ENCODE measurements at regions not wholly inside any gene's neighbourhood (a gene's known extent, or its start where the extent isn't known, plus 50 kb on each side); places are given as distances from the start of the nearest gene placed in this dataset.

- no peak for FAIRE-seq
- intact Hi-C loops (cut with DNase I): no loop called here
- no peaks in the 10 kb centered on the region for H3K9me3 ChIP-seq (ENCODE audit: control insufficient read depth in 2 of 3, insufficient read depth in 1 of 3, low read length in 3 of 3)
These were observed 477.1 kb downstream of the AGTPBP1 start for GRCh38 chr9:85264695-85265094.

GRCh38 chr9:85263288-85263687 is 478.5 kb downstream of the AGTPBP1 start:
- DNase-seq: no peak
- H3K27me3 ChIP-seq (ENCODE audit: control insufficient read depth, insufficient read depth, low read length): no peaks in the 10 kb centered on the region
- H3K9ac ChIP-seq (ENCODE audit: low read length in 3 of 3): no peak overlapping the region
- no peak overlapping the region for H3K4me3 ChIP-seq (ENCODE audit: low read length in 3 of 3)
- no peak for FAIRE-seq
- TF ChIP-seq CTCF (IDR thresholded peaks at IDR 0.05; ENCODE audit: borderline replicate concordance, extremely low read depth, insufficient read depth): no peak
- peaks cover 0 to 4% (median 0%) of the 10 kb centered on the region in 3 donors for H3K4me1 ChIP-seq (ENCODE audit: control insufficient read depth in 2 of 3, insufficient read depth in 2 of 3, low read depth in 1 of 3, low read length in 3 of 3)
- no peak overlapping the region for H3K27ac ChIP-seq (ENCODE audit: low read depth in 2 of 2, low read length in 2 of 2)
- intact Hi-C loops (cut with DNase I): no loop called here
- H3K36me3 ChIP-seq (ENCODE audit: control insufficient read depth in 2 of 3, insufficient read depth in 3 of 3, low read length in 3 of 3): no peaks in the 10 kb centered on the region
- no peaks in the 10 kb centered on the region for H3K9me3 ChIP-seq (ENCODE audit: control insufficient read depth in 2 of 3, insufficient read depth in 1 of 3, low read length in 3 of 3)

More at GRCh38 chr9:85264695-85265094, 477.1 kb downstream of the AGTPBP1 start:
- Histone ChIP-seq H3K4me3 (ENCODE audit: low read length in 3 of 3) (no peak overlapping the region), H3K4me1 (ENCODE audit: control insufficient read depth in 2 of 3, insufficient read depth in 2 of 3, low read depth in 1 of 3, low read length in 3 of 3) (peaks cover 0 to 4% (median 0%) of the 10 kb centered on the region in 3 donors), H3K36me3 (ENCODE audit: control insufficient read depth in 2 of 3, insufficient read depth in 3 of 3, low read length in 3 of 3) (no peaks in the 10 kb centered on the region), H3K27me3 (ENCODE audit: control insufficient read depth, insufficient read depth, low read length) (no peaks in the 10 kb centered on the region), H3K27ac (ENCODE audit: low read depth in 2 of 2, low read length in 2 of 2) (no peak overlapping the region), H3K9ac (ENCODE audit: low read length in 3 of 3) (no peak overlapping the region)
- no peak for DNase-seq
- no peak for TF ChIP-seq CTCF (IDR thresholded peaks at IDR 0.05; ENCODE audit: borderline replicate concordance, extremely low read depth, insufficient read depth)

- H3K4me3 ChIP-seq (ENCODE audit: low read length in 3 of 3): no peak overlapping the region
- no peak for FAIRE-seq
- H3K9me3 ChIP-seq (ENCODE audit: control insufficient read depth in 2 of 3, insufficient read depth in 1 of 3, low read length in 3 of 3): no peaks in the 10 kb centered on the region
- H3K27me3 ChIP-seq (ENCODE audit: control insufficient read depth, insufficient read depth, low read length): no peaks in the 10 kb centered on the region
- TF ChIP-seq CTCF (IDR thresholded peaks at IDR 0.05; ENCODE audit: borderline replicate concordance, extremely low read depth, insufficient read depth): no peak
- no peak overlapping the region for H3K9ac ChIP-seq (ENCODE audit: low read length in 3 of 3)
- no peak overlapping the region for H3K27ac ChIP-seq (ENCODE audit: low read depth in 2 of 2, low read length in 2 of 2)
- H3K4me1 ChIP-seq (ENCODE audit: control insufficient read depth in 2 of 3, insufficient read depth in 2 of 3, low read depth in 1 of 3, low read length in 3 of 3): no peaks in the 10 kb centered on the region
- intact Hi-C loops (cut with DNase I): no loop called here
- no peak for DNase-seq
- no peaks in the 10 kb centered on the region for H3K36me3 ChIP-seq (ENCODE audit: control insufficient read depth in 2 of 3, insufficient read depth in 3 of 3, low read length in 3 of 3)
These were observed 479.4 kb downstream of the AGTPBP1 start for GRCh38 chr9:85262333-85262732.

- DNase-seq (no peak), FAIRE-seq (no peak)
- H3K27ac ChIP-seq (ENCODE audit: low read depth in 2 of 2, low read length in 2 of 2): no peak overlapping the region
- intact Hi-C loops (cut with DNase I): no loop called here
- no peaks in the 10 kb centered on the region for H3K27me3 ChIP-seq (ENCODE audit: control insufficient read depth, insufficient read depth, low read length)
- no peak overlapping the region for H3K9ac ChIP-seq (ENCODE audit: low read length in 3 of 3)
- no peaks in the 10 kb centered on the region for H3K36me3 ChIP-seq (ENCODE audit: control insufficient read depth in 2 of 3, insufficient read depth in 3 of 3, low read length in 3 of 3)
- no peaks in the 10 kb centered on the region for H3K4me1 ChIP-seq (ENCODE audit: control insufficient read depth in 2 of 3, insufficient read depth in 2 of 3, low read depth in 1 of 3, low read length in 3 of 3)
- no peak overlapping the region for H3K4me3 ChIP-seq (ENCODE audit: low read length in 3 of 3)
- TF ChIP-seq CTCF (IDR thresholded peaks at IDR 0.05; ENCODE audit: borderline replicate concordance, extremely low read depth, insufficient read depth): no peak
- no peaks in the 10 kb centered on the region for H3K9me3 ChIP-seq (ENCODE audit: control insufficient read depth in 2 of 3, insufficient read depth in 1 of 3, low read length in 3 of 3)
These were observed 481.4 kb downstream of the AGTPBP1 start for GRCh38 chr9:85260275-85260845.
